H9 (cell line): ENCODE measurements at regions not wholly inside any gene's neighbourhood (a gene's known extent, or its start where the extent isn't known, plus 50 kb on each side); places are given as distances from the start of the nearest gene placed in this dataset.

Experiments
- DNase-seq: peaks from one replicate; pipeline ENCODE4 v3.0.0-alpha.2; 2017
- H2AFZ ChIP-seq: one replicate; pipeline ENCODE4 v1.6.1; 2013; ENCODE audit warnings: mild to moderate bottlenecking, low read length, control low read depth, moderate library complexity
- H2AK5ac ChIP-seq: 2 replicates; pipeline ENCODE4 v1.6.1; 2013; ENCODE audit warnings: low read length, control low read depth, mixed read lengths; ENCODE audit not compliant: insufficient read length
- H2BK120ac ChIP-seq: one replicate; pipeline ENCODE4 v1.6.1; 2013; ENCODE audit warnings: low read depth, mild to moderate bottlenecking, low read length, control low read depth, inconsistent platforms; ENCODE audit not compliant: poor library complexity, severe bottlenecking
- H2BK12ac ChIP-seq: 2 replicates; pipeline ENCODE4 v1.6.1; 2013; ENCODE audit warnings: low read length, control low read depth, mixed read lengths, low read depth; ENCODE audit not compliant: insufficient read length
- H2BK15ac ChIP-seq: 2 replicates; pipeline ENCODE4 v1.6.1; 2013; ENCODE audit warnings: low read depth, low read length, control low read depth
- H2BK20ac ChIP-seq: one replicate; pipeline ENCODE4 v1.6.1; 2013; ENCODE audit warnings: low read depth, mild to moderate bottlenecking, low read length, control low read depth, inconsistent platforms; ENCODE audit not compliant: poor library complexity, severe bottlenecking
- H2BK5ac ChIP-seq: 2 replicates; pipeline ENCODE4 v1.6.1; 2013; ENCODE audit warnings: low read length, control low read depth, mixed read lengths; ENCODE audit not compliant: insufficient read length
- H3K14ac ChIP-seq: 2 replicates; pipeline ENCODE4 v1.6.1; 2013; ENCODE audit warnings: low read length, control low read depth; ENCODE audit not compliant: insufficient read depth
- H3K18ac ChIP-seq: 2 replicates; pipeline ENCODE4 v1.6.1; 2013; ENCODE audit warnings: low read depth, mild to moderate bottlenecking, mixed read lengths, low read length, control low read depth; ENCODE audit not compliant: insufficient read length
- H3K23ac ChIP-seq: 2 replicates; pipeline ENCODE4 v1.6.1; 2013; ENCODE audit warnings: low read length, control low read depth, mixed read lengths, low read depth; ENCODE audit not compliant: insufficient read length
- H3K23me2 ChIP-seq: 2 replicates; pipeline ENCODE4 v1.6.1; 2013; ENCODE audit warnings: low read depth, mild to moderate bottlenecking, mixed read lengths, low read length, control low read depth; ENCODE audit not compliant: insufficient read length, poor library complexity, severe bottlenecking
- H3K27ac ChIP-seq: 2 replicates; pipeline ENCODE4 v1.5.1; 2013; ENCODE audit warnings: low read length, control low read depth, mixed read lengths, low read depth; ENCODE audit not compliant: insufficient read length
- H3K27me3 ChIP-seq: 2 replicates; pipeline ENCODE4 v1.6.1; 2013; ENCODE audit warnings: low read length, control low read depth, inconsistent platforms; ENCODE audit not compliant: insufficient read depth
- H3K4ac ChIP-seq: 2 replicates; pipeline ENCODE4 v1.6.1; 2013; ENCODE audit warnings: low read depth, mild to moderate bottlenecking, control low read depth, inconsistent platforms, low read length, moderate library complexity
- H3K4me1 ChIP-seq: 2 replicates; pipeline ENCODE4 v1.6.1; 2013; ENCODE audit warnings: low read length, control low read depth, inconsistent platforms; ENCODE audit not compliant: insufficient read depth
- H3K4me2 ChIP-seq: 2 replicates; pipeline ENCODE4 v1.6.1; 2013; ENCODE audit warnings: low read length, control low read depth, mixed read lengths; ENCODE audit not compliant: insufficient read length, insufficient read depth
- H3K56ac ChIP-seq: 2 replicates; pipeline ENCODE4 v1.6.1; 2013; ENCODE audit warnings: low read depth, mild to moderate bottlenecking, mixed read lengths, low read length, control low read depth; ENCODE audit not compliant: insufficient read length
- H3K79me1 ChIP-seq: 2 replicates; pipeline ENCODE4 v1.6.1; 2013; ENCODE audit warnings: low read depth, mild to moderate bottlenecking, moderate library complexity, low read length, control low read depth, inconsistent platforms; ENCODE audit not compliant: insufficient read depth, poor library complexity, severe bottlenecking
- H3K79me2 ChIP-seq: 2 replicates; pipeline ENCODE4 v1.6.1; 2013; ENCODE audit warnings: low read length, control low read depth, inconsistent platforms; ENCODE audit not compliant: insufficient read depth
- H3K9ac ChIP-seq: 2 replicates; pipeline ENCODE4 v1.6.1; 2013; ENCODE audit warnings: low read length, control low read depth, mixed read lengths; ENCODE audit not compliant: insufficient read length; ENCODE audit errors: extremely low read depth
- H3K9me3 ChIP-seq: one replicate; pipeline ENCODE4 v1.6.1; 2013; ENCODE audit warnings: low read depth, low read length, inconsistent platforms; ENCODE audit not compliant: control insufficient read depth
- H3T11ph ChIP-seq: one replicate; pipeline ENCODE4 v1.6.1; 2013; ENCODE audit warnings: mild to moderate bottlenecking, low read length, control low read depth, inconsistent platforms
- H4K20me1 ChIP-seq: one replicate; pipeline ENCODE4 v1.6.1; 2013; ENCODE audit not compliant: control insufficient read depth, insufficient read length, insufficient read depth
- H4K5ac ChIP-seq: 2 replicates; pipeline ENCODE4 v1.6.1; 2013; ENCODE audit warnings: low read depth, mild to moderate bottlenecking, mixed read lengths, low read length, control low read depth; ENCODE audit not compliant: insufficient read length
- H4K8ac ChIP-seq: replicated peaks from 2 replicates; pipeline ENCODE4 v1.6.1; 2013; ENCODE audit warnings: low read length, control low read depth, mixed read lengths, low read depth; ENCODE audit not compliant: insufficient read length
- H4K91ac ChIP-seq: 2 replicates; pipeline ENCODE4 v1.6.1; 2013; ENCODE audit warnings: low read depth, mild to moderate bottlenecking, moderate library complexity, mixed read lengths, low read length, control low read depth; ENCODE audit not compliant: insufficient read length
- H3K27ac Mint-ChIP-seq, 3 experiments: 2 replicates in 2 of 3; 3 replicates in 1 of 3; pipeline ENCODE4 v1.8.0; 2020 to 2021; ENCODE audit warnings: mixed read lengths in 3 of 3, mild to moderate bottlenecking in 1 of 3, moderate library complexity in 1 of 3
- H3K27me3 Mint-ChIP-seq: 2 replicates; pipeline ENCODE4 v1.8.0; 2021; ENCODE audit warnings: low read depth, mild to moderate bottlenecking, moderate library complexity, mixed read lengths
- H3K36me3 Mint-ChIP-seq, 3 experiments: 2 replicates in 2 of 3; 3 replicates in 1 of 3; pipeline ENCODE4 v1.8.0; 2020 to 2021; ENCODE audit warnings: low read depth in 3 of 3, mixed read lengths in 3 of 3; ENCODE audit not compliant: insufficient read depth in 1 of 3
- H3K4me1 Mint-ChIP-seq, 2 experiments: 2 replicates each; pipeline ENCODE4 v1.8.0; 2020; ENCODE audit warnings: mixed read lengths in 2 of 2
- H3K4me3 Mint-ChIP-seq, 2 experiments: 2 replicates in 1 of 2; 3 replicates in 1 of 2; pipeline ENCODE4 v1.8.0; 2020 to 2021; ENCODE audit warnings: mild to moderate bottlenecking in 2 of 2, mixed read lengths in 2 of 2, moderate library complexity in 1 of 2
- H3K9me3 Mint-ChIP-seq, 2 experiments: 2 replicates in 1 of 2; 3 replicates in 1 of 2; pipeline ENCODE4 v1.8.0; 2020; ENCODE audit warnings: mild to moderate bottlenecking in 2 of 2, mixed read lengths in 2 of 2, moderate library complexity in 1 of 2
- TF ChIP-seq, protein P1 (sequence below): fragments of 200-600 bp; sonication (generic); conservative IDR thresholded peaks from 3 replicates; pipeline ENCODE4 v1.8.0; 2021; ENCODE audit warnings: antibody characterized with exemption, mild to moderate bottlenecking

DNA sequence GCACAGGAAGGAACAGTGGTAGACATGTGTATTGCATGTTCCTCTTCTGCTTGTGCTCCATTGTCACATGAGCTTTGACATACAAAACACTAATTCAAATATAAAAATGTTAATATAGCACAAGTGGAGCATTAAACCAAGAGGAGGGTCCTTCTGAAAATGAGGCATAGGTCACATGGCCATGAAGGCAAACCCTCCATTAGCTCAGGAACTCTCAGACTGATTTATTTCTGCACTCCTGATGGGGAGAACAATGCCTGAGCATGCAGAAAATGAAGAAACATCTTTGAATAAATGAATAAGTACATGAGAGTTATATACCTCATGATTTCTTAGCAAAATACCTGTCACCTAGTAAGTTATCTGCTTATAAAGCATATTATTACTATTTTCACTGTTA, 769.2 kb upstream of the EPHA5 start:
- no peak overlapping the region for H2BK20ac ChIP-seq
- Mint-ChIP-seq H3K27ac (no peak overlapping the region), H3K27me3 (no peaks in the 10 kb centered on the region), H3K4me1 (peaks cover 6 to 8% of the 10 kb centered on the region in 2 experiments; a peak in 3 of 4 replicates), H3K36me3 (peaks cover 0 to 2% (median 0%) of the 10 kb centered on the region in 3 experiments; a peak in 1 of 7 replicates), H3K9me3 (no peaks in the 10 kb centered on the region), H3K4me3 (no peak overlapping the region)
- no peak for DNase-seq
- no peak overlapping the region for H4K5ac ChIP-seq
- no peaks in the 10 kb centered on the region for H3K79me2 ChIP-seq
- no peak overlapping the region for H3K18ac ChIP-seq
- H2AFZ ChIP-seq, result no peak overlapping the region
- no peak overlapping the region for H3K4ac ChIP-seq
- no peaks in the 10 kb centered on the region for H3K23me2 ChIP-seq
- H3K9me3 ChIP-seq, result no peaks in the 10 kb centered on the region
- no peaks in the 10 kb centered on the region for H3K27me3 ChIP-seq
- no peaks in the 10 kb centered on the region for H3K79me1 ChIP-seq
- no peak overlapping the region for H2BK15ac ChIP-seq
- no peaks in the 10 kb centered on the region for H4K20me1 ChIP-seq
- H4K8ac ChIP-seq, result no peak overlapping the region
- no peak overlapping the region for H3K56ac ChIP-seq
- H3K27ac ChIP-seq, result no peak overlapping the region
- H2BK120ac ChIP-seq, result no peak overlapping the region
- no peak overlapping the region for H3K9ac ChIP-seq
- H2AK5ac ChIP-seq, result no peak overlapping the region
- H3K14ac ChIP-seq, result no peak overlapping the region
- no peak overlapping the region for H4K91ac ChIP-seq
- no peak overlapping the region for H3K23ac ChIP-seq
- no peak overlapping the region for H3K4me2 ChIP-seq
- no peak overlapping the region for H2BK12ac ChIP-seq
- H3K4me1 ChIP-seq, result no peaks in the 10 kb centered on the region
- H3T11ph ChIP-seq, result no peak overlapping the region
- TF ChIP-seq, protein P1, sequence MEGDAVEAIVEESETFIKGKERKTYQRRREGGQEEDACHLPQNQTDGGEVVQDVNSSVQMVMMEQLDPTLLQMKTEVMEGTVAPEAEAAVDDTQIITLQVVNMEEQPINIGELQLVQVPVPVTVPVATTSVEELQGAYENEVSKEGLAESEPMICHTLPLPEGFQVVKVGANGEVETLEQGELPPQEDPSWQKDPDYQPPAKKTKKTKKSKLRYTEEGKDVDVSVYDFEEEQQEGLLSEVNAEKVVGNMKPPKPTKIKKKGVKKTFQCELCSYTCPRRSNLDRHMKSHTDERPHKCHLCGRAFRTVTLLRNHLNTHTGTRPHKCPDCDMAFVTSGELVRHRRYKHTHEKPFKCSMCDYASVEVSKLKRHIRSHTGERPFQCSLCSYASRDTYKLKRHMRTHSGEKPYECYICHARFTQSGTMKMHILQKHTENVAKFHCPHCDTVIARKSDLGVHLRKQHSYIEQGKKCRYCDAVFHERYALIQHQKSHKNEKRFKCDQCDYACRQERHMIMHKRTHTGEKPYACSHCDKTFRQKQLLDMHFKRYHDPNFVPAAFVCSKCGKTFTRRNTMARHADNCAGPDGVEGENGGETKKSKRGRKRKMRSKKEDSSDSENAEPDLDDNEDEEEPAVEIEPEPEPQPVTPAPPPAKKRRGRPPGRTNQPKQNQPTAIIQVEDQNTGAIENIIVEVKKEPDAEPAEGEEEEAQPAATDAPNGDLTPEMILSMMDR, result no peak
- no peak overlapping the region for H2BK5ac ChIP-seq
